ENCODE measurements at regions not wholly inside any gene's neighbourhood (a gene's known extent, or its start where the extent isn't known, plus 50 kb on each side); places are given as distances from the start of the nearest gene placed in this dataset.

- H3K4me1 ChIP-seq (ENCODE audit: insufficient read depth, low read length, severe bottlenecking): peaks cover 4% of the 10 kb centered on the region
- no peaks in the 10 kb centered on the region for H3K9me3 ChIP-seq (ENCODE audit: low read length)
- no peaks in the 10 kb centered on the region for H3K79me2 ChIP-seq (ENCODE audit: insufficient read depth, low read length)
- no peaks in the 10 kb centered on the region for H3K27me3 ChIP-seq (ENCODE audit: insufficient read depth, low read length)
- no peak overlapping the region for H3K9ac ChIP-seq (ENCODE audit: low read length)
- no peak overlapping the region for H3K27ac ChIP-seq (ENCODE audit: low read depth, low read length, poor library complexity, severe bottlenecking)
- no peaks in the 10 kb centered on the region for H3K9me2 ChIP-seq (ENCODE audit: low read depth, low read length)
- H3K4me3 ChIP-seq (ENCODE audit: low read depth, low read length, poor library complexity, severe bottlenecking): no peak overlapping the region
- no peak overlapping the region for H2AFZ ChIP-seq (ENCODE audit: low read length)
- TF ChIP-seq EZH2 (IDR thresholded peaks at IDR 0.05; ENCODE audit: borderline replicate concordance, low read length) (no peak), CTCF (IDR thresholded peaks at IDR 0.05; ENCODE audit: low read length) (no peak)
- no peaks in the 10 kb centered on the region for H4K20me1 ChIP-seq (ENCODE audit: insufficient read depth, low read length)
- no peak overlapping the region for H3K4me2 ChIP-seq (ENCODE audit: low read length)
- H3F3A ChIP-seq (ENCODE audit: insufficient read depth, low read length): no peaks in the 10 kb centered on the region
- H3K36me3 ChIP-seq (ENCODE audit: insufficient read depth, low read length): no peaks in the 10 kb centered on the region
Measured at GRCh38 chr2:198703281-198703680, 754.5 kb downstream of the SATB2 start.

- no peak overlapping the region for H3K4me2 ChIP-seq (ENCODE audit: low read length)
- no peak overlapping the region for H3K4me3 ChIP-seq (ENCODE audit: low read depth, low read length, poor library complexity, severe bottlenecking)
- no peaks in the 10 kb centered on the region for H3K79me2 ChIP-seq (ENCODE audit: insufficient read depth, low read length)
- no peak for TF ChIP-seq EZH2 (IDR thresholded peaks at IDR 0.05; ENCODE audit: borderline replicate concordance, low read length)
- TF ChIP-seq CTCF (IDR thresholded peaks at IDR 0.05; ENCODE audit: low read length): no peak
- no peaks in the 10 kb centered on the region for H4K20me1 ChIP-seq (ENCODE audit: insufficient read depth, low read length)
- H3F3A ChIP-seq (ENCODE audit: insufficient read depth, low read length): no peaks in the 10 kb centered on the region
- no peak overlapping the region for H2AFZ ChIP-seq (ENCODE audit: low read length)
- no peak overlapping the region for H3K27ac ChIP-seq (ENCODE audit: low read depth, low read length, poor library complexity, severe bottlenecking)
- no peak overlapping the region for H3K9ac ChIP-seq (ENCODE audit: low read length)
- H3K36me3 ChIP-seq (ENCODE audit: insufficient read depth, low read length): no peaks in the 10 kb centered on the region
- H3K4me1 ChIP-seq (ENCODE audit: insufficient read depth, low read length, severe bottlenecking): peaks cover 4% of the 10 kb centered on the region
- no peaks in the 10 kb centered on the region for H3K9me2 ChIP-seq (ENCODE audit: low read depth, low read length)
- H3K27me3 ChIP-seq (ENCODE audit: insufficient read depth, low read length): no peaks in the 10 kb centered on the region
- no peaks in the 10 kb centered on the region for H3K9me3 ChIP-seq (ENCODE audit: low read length)
Measured at GRCh38 chr2:198702796-198703195, 754.9 kb downstream of the SATB2 start.

- Histone ChIP-seq H3K36me3 (ENCODE audit: insufficient read depth, low read length) (no peaks in the 10 kb centered on the region), H4K20me1 (ENCODE audit: insufficient read depth, low read length) (no peaks in the 10 kb centered on the region), H3K4me3 (ENCODE audit: low read depth, low read length, poor library complexity, severe bottlenecking) (no peak overlapping the region), H3F3A (ENCODE audit: insufficient read depth, low read length) (no peaks in the 10 kb centered on the region), H3K9me2 (ENCODE audit: low read depth, low read length) (no peaks in the 10 kb centered on the region), H3K4me2 (ENCODE audit: low read length) (no peak overlapping the region), H3K79me2 (ENCODE audit: insufficient read depth, low read length) (no peaks in the 10 kb centered on the region), H3K27ac (ENCODE audit: low read depth, low read length, poor library complexity, severe bottlenecking) (no peak overlapping the region), H3K4me1 (ENCODE audit: insufficient read depth, low read length, severe bottlenecking) (peaks cover 4% of the 10 kb centered on the region), H3K9ac (ENCODE audit: low read length) (no peak overlapping the region), H3K27me3 (ENCODE audit: insufficient read depth, low read length) (no peaks in the 10 kb centered on the region), H2AFZ (ENCODE audit: low read length) (no peak overlapping the region), H3K9me3 (ENCODE audit: low read length) (no peaks in the 10 kb centered on the region)
- no peak for TF ChIP-seq CTCF (IDR thresholded peaks at IDR 0.05; ENCODE audit: low read length)
- TF ChIP-seq EZH2 (IDR thresholded peaks at IDR 0.05; ENCODE audit: borderline replicate concordance, low read length): no peak
Measured at GRCh38 chr2:198701481-198701880, 756.3 kb downstream of the SATB2 start.

Data from OCI-LY1 (cell line).